ENCODE measurements at regions not wholly inside any gene's neighbourhood (a gene's known extent, or its start where the extent isn't known, plus 50 kb on each side); places are given as distances from the start of the nearest gene placed in this dataset.

- no peak for DNase-seq (ENCODE audit: low spot score)
Measured at GRCh38 chr7:9981742-9982349, 991.8 kb upstream of the PHF14 start.

DNA sequence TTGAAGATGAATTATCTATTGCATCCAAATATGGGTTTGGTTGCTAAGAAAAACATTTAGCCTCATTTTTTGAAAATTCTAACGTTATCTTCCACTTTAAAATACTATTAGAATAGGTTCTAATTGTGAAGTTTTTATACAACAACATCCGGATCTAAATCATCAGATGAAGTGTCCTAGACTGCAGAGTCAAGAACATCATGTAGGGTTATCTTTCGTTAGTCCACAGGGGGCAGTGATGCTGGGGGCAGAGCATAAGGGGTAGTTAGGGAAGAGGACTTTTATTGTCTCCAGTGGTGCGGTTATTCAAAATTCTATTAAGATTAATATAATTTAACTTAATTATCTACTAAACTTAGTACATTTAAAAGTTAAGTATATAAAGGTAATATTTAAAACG lies 990.6 kb upstream of the PHF14 start:
- DNase-seq (ENCODE audit: low spot score): no peak

DNA sequence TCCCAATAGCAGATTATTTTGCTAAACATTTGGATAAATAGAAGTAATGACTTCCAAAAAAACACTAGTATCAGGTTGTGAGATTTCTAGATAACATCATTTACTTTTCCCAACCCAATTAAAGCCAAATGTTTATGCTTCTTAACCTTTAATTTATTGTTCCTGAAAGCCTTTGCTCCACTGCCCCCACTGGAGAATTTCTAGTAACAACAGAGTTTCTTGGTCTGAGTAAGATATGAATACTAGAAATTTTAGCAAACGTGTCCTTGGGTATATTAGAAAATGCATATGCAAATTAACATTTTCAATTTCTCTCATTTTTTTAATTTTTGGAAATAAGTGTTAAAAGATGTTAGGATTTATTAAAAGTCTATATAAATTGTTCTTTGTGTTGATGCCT lies 958.0 kb upstream of the PHF14 start:
- no peak for DNase-seq (ENCODE audit: low spot score)

DNA sequence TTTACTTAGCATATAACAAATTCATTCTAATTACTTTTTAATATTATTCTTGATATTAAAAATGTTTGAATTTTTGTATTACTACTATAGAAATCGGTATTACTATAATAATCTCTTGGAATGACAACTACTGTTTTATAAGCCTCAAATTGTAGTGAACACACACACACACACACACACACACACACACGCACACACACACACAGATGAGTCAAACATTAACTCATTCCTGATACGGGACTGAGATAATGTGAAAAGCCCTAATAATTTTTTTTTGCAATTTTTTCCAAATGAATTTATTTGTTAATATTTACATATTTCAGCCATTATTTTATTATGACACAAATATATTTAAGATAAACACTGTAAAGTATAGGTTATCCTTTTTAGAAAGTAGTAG lies 951.2 kb upstream of the PHF14 start:
- no peak for DNase-seq (ENCODE audit: low spot score)

DNA sequence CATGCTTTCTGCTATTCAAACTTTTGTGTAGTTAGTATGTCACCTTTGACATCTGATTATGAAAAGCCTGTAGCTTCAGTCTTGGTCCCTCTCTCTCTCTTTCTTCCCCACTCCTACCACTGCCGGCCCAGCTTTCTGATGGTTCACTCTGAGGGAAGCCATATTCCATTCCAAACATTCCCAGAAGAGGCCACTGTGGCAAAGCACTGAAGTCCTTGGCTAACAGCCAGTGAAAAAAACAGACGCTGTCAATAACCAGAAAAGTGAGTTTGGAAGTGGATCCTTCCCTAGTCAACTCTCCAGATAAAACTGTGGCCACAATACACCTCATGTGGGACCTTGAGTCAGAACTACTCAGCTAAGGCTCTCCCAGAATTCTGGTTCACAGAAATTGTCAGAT lies 950.7 kb upstream of the PHF14 start:
- no peak for DNase-seq (ENCODE audit: low spot score)

- no peak for DNase-seq (ENCODE audit: low spot score)
Measured at GRCh38 chr7:10034843-10035556, 938.7 kb upstream of the PHF14 start.

DNA sequence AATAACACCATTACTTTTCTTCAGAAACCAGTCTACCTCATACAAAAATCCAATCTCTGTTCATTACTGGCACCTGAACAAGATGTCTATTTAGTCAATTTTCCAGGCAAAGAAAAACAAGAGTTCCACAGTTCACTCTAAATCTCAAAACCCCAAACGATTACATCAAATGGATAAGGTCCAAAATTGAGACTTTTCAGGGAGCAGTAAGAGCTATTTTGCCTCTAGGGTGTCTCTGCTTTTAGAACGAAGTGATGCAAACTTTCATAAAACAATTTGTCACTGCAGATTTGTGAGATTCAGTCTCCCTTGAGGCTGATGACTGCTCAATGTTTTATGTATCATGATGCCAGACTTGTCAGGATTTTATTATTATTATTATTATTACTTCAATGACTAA lies 937.0 kb upstream of the PHF14 start:
- DNase-seq (ENCODE audit: low spot score): no peak

- no peak for DNase-seq (ENCODE audit: low spot score)
Measured at GRCh38 chr7:10038351-10038750, 935.3 kb upstream of the PHF14 start.

- no peak for DNase-seq (ENCODE audit: low spot score)
Measured at GRCh38 chr7:10040674-10041073, 933.0 kb upstream of the PHF14 start.

GRCh38 chr7:10070899-10071298 lies 902.8 kb upstream of the PHF14 start:
- DNase-seq (ENCODE audit: low spot score): no peak

- DNase-seq (ENCODE audit: low spot score): no peak
Measured at GRCh38 chr7:10075866-10076265, 897.8 kb upstream of the PHF14 start.

- no peak for DNase-seq (ENCODE audit: low spot score)
Measured at GRCh38 chr7:10076660-10077300, 896.9 kb upstream of the PHF14 start.

DNA sequence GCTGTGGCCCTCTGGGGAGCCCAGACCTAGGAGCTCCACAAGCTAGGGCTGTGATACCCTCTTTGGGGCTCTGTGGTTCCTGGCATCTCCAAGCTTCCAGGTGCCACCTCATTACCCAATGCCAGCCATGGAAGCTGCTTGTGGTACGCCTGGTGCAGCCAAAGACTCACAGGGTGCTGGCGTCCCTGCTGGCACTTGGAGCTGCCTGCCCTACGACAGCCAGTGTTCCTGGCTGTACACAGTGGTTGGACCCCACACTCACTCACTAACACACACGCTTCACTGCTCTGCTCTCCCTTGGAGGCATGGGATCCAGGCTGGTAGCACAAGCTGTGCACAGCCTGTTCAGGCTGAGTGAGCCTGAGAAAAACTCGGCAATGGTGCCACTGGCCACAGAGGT lies 894.1 kb upstream of the PHF14 start:
- DNase-seq (ENCODE audit: low spot score): no peak

DNA sequence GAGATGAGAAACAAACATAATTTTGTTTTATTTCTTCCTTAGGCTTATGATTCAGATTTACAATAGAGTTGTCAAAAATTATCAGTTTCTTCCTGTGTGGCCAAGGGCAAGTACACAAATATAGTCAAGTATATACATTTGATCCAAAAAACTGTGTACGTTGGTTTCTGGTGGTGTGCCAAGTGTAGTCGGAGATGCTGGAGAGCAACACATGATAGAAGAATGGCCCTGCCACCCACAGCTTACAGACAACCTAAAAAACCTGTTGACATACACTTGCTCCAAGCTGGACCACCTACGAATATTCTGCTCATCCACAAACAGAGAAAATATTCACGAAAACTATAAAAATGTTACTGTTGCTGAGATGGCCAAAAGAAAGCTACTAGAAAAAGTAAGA lies 890.8 kb upstream of the PHF14 start:
- DNase-seq (ENCODE audit: low spot score): no peak

DNA sequence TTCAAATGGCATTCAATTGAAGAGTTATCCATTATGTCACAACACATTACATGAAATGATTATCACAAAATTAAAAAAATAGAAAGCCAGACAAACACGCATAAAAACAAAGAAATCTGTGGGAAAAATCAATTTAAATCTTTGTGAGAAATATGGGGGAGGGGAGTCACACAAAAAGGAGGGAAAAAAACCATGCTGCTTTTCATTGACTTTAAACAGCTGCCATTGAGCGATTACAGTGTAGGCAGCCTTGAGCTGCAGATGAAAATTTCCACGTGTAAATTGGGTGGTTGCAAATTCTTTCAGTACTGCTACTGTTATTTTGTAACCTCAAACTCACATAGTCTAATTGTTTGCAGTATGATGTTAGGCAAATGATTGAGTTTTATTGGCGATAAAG lies 889.9 kb upstream of the PHF14 start:
- no peak for DNase-seq (ENCODE audit: low spot score)

DNA sequence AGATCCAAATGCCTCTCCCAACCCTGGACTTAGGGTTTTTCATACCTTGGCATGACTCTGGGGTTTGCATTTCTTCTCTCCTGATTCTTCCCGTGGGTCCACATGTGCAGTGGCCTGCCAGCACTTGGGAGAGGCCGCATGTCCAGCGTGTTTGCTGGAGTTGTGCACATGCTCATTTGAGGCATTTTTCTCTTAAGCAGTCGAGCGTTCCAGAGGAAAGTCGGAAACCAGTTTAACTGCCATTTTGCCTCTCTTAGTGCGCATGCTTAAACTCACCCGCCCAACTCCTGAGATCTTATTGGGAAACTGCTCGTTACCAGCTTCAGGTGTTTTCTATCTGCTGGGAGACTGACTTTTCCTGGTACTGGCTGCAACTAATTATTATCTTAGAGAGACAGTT lies 888.4 kb upstream of the PHF14 start:
- DNase-seq (ENCODE audit: low spot score): no peak

- no peak for DNase-seq (ENCODE audit: low spot score)
Measured at GRCh38 chr7:10100572-10100971, 873.1 kb upstream of the PHF14 start.

DNA sequence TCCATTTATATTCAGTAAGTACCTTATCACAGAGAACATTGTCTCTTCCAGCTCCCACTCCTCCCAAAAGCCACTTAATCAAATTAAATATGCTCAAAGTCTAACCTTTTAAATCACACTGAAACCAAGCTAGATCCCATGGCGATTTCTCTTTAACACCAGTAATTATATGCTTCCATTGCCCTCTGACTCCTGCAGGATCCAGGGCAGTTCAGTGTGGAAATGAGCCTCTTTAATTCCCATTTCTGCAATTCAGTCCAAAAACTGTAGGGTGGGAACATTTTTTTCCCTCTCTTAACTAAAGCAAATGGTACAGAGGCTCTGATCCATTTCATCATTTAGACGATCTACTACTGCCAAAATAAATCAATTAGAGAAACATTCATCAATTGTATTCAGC lies 872.3 kb upstream of the PHF14 start:
- no peak for DNase-seq (ENCODE audit: low spot score)

DNA sequence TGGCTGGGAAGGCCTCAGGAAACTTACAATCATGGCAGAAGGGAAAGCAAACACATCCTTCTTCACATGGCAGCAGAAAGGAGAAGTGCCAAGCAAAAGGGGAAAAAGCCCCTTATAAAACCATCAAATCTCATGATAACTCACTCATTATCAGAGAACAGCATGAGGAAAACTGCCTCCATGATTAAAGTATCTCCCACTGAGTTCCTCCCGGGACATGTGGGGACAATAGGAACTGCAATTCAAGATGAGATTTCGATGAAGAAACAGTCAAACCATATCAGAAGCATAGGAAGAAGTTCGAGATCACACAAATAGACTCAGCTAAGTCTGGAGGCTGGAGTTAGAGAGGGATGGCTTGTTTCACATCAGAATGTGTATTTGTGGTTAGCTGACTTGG lies 869.4 kb upstream of the PHF14 start:
- no peak for DNase-seq (ENCODE audit: low spot score)

DNA sequence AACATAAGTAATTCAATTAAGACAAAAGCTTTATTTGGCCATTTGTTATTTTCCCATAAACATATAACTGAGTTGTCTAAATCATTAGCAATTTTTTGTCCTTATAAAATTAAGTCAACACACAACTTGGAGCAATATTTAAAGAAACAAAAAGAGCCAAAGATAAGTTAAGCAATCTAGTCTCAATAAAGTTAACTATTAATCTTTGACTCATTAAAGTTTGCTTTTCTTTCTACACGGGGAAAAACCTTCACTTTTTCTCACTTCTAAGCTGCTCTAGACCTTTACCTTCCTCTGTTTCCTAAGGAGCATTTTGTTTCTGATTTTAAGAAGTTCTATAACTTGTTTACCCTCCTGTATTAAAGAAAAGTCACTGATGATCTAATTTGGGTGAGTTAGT lies 867.1 kb upstream of the PHF14 start:
- DNase-seq (ENCODE audit: low spot score): no peak

- DNase-seq (ENCODE audit: low spot score): no peak
Measured at GRCh38 chr7:10116511-10116910, 857.2 kb upstream of the PHF14 start.

DNA sequence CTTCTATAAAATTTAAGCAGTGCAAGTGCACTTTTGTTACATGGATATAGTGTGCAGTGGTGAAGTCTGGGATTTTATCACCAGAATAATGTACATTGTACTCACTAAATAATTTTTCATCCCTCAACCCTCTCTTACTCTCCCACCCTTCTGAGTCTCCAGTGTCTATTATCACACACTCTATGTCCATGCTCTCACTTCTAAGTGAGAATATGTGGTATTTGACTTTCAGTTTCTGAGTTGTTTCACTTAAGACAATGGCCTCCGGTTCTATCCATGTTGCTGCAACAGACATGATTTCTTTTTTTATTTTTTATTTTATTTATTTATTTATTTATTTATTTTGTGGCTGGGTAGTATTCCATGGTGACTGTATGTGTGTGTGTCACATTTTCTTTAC lies 855.9 kb upstream of the PHF14 start:
- DNase-seq (ENCODE audit: low spot score): no peak

DNA sequence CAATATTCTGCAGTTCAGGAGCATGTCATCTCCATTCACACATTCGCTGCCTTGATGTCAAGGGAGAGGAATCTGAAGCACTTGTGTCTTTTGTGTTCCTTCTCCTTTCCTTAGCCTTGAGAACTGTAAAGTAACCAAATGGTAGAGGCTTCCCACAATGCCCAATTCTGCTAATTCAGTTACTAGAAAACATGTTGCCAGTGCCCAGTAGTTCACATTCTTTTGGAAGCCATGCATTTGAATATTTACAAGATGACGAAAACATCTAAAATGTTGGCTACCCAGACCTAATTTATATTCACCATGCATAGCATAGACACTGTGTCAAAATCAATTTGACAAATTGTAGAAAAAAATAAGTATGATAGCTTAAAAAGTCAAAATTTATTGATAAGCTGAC lies 852.7 kb upstream of the PHF14 start:
- DNase-seq (ENCODE audit: low spot score): no peak

DNA sequence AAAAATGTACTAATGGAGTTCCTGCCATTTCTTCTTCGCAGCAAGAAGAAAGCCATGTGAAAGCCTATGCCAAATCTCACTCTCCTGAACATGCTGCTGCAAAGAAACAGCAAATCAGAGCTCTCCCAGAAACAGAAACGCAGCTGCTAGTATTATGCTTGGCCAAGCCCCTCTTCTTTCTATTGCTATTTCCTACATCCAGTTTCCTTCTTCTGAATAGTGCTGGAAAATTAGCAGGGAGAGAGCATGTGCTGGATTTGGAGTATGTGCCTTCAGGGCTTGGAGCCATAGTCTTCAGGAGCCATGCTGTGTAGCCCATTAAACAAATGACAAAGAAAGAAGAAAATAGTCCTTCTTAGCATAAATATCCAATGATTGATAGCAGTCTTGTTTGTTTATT lies 852.0 kb upstream of the PHF14 start:
- no peak for DNase-seq (ENCODE audit: low spot score)

Measured in hematopoietic multipotent progenitor cell treated with erythropoietin and hydrocortisone succinate and interleukin-3 and kit ligand, for 15 days (in vitro differentiated cells).